GM23338 (cell line): ENCODE measurements at regions not wholly inside any gene's neighbourhood (a gene's known extent, or its start where the extent isn't known, plus 50 kb on each side); places are given as distances from the start of the nearest gene placed in this dataset.

ENCODE experiments used
- ATAC-seq: fragments of 200-7000 bp; cut with Tn5 transposase; 3 replicates; pipeline ENCODE4 v1.9.1; 2020
- DNase-seq: peaks from one replicate; pipeline ENCODE4 v3.0.0-alpha.2; 2015; ENCODE audit warnings: low spot score
- H2AFZ ChIP-seq: fragments of 200-600 bp; sonication (generic); 2 replicates; pipeline ENCODE4 v1.8.0; 2016; ENCODE audit warnings: antibody characterized with exemption, mild to moderate bottlenecking, moderate library complexity
- H3F3A ChIP-seq: fragments of 200-600 bp; sonication (generic); replicated peaks from 2 replicates; pipeline ENCODE4 v1.8.0; 2017; ENCODE audit warnings: antibody characterized with exemption, mixed run types, low read depth
- H3K27ac ChIP-seq: fragments of 200-600 bp; sonication (generic); 2 replicates; pipeline ENCODE4 v1.6.1; 2016; ENCODE audit warnings: low read depth
- H3K27me3 ChIP-seq: fragments of 200-600 bp; sonication (generic); 2 replicates; pipeline ENCODE4 v1.8.0; 2016; ENCODE audit warnings: mild to moderate bottlenecking, mixed run types, moderate library complexity; ENCODE audit not compliant: insufficient read depth
- H3K36me3 ChIP-seq: fragments of 200-600 bp; sonication (generic); 2 replicates; pipeline ENCODE4 v1.8.0; 2016; ENCODE audit warnings: mild to moderate bottlenecking; ENCODE audit not compliant: insufficient read depth
- H3K4me1 ChIP-seq: fragments of 200-600 bp; sonication (generic); 2 replicates; pipeline ENCODE4 v1.8.0; 2016; ENCODE audit warnings: mild to moderate bottlenecking, moderate library complexity; ENCODE audit not compliant: insufficient read depth
- H3K4me2 ChIP-seq: fragments of 200-600 bp; sonication (generic); 2 replicates; pipeline ENCODE4 v1.7.1; 2017; ENCODE audit warnings: mixed run types
- H3K4me3 ChIP-seq: fragments of 200-600 bp; sonication (generic); 2 replicates; pipeline ENCODE4 v1.6.1; 2016; ENCODE audit warnings: mixed run types
- H3K79me2 ChIP-seq: fragments of 200-600 bp; sonication (generic); replicated peaks from 2 replicates; pipeline ENCODE4 v1.8.0; 2017; ENCODE audit warnings: mild to moderate bottlenecking; ENCODE audit not compliant: insufficient read depth
- H3K9me2 ChIP-seq: fragments of 200-600 bp; sonication (generic); 2 replicates; pipeline ENCODE4 v1.8.0; 2017; ENCODE audit not compliant: insufficient read depth
- H4K20me1 ChIP-seq: fragments of 200-600 bp; sonication (generic); replicated peaks from 2 replicates; pipeline ENCODE4 v1.8.0; 2017; ENCODE audit warnings: mild to moderate bottlenecking; ENCODE audit not compliant: insufficient read depth
- H3K27ac Mint-ChIP-seq: 2 replicates; pipeline ENCODE4 v1.8.0; 2020; ENCODE audit warnings: inconsistent platforms, mild to moderate bottlenecking, moderate library complexity, mixed read lengths
- H3K27me3 Mint-ChIP-seq: 3 replicates; pipeline ENCODE4 v1.8.0; 2022; ENCODE audit warnings: low read depth, mild to moderate bottlenecking, moderate library complexity, mixed read lengths, inconsistent platforms; ENCODE audit not compliant: insufficient read depth, poor library complexity
- H3K36me3 Mint-ChIP-seq: 3 replicates; pipeline ENCODE4 v1.8.0; 2021; ENCODE audit warnings: low read depth, mild to moderate bottlenecking, inconsistent platforms, moderate library complexity, mixed read lengths
- H3K4me1 Mint-ChIP-seq: 3 replicates; pipeline ENCODE4 v1.8.0; 2020; ENCODE audit warnings: mild to moderate bottlenecking, inconsistent platforms, mixed read lengths
- H3K4me3 Mint-ChIP-seq: 3 replicates; pipeline ENCODE4 v1.8.0; 2021; ENCODE audit warnings: moderate library complexity, mild to moderate bottlenecking, inconsistent platforms, mixed read lengths
- H3K9me3 Mint-ChIP-seq: 3 replicates; pipeline ENCODE4 v1.8.0; 2020; ENCODE audit warnings: moderate library complexity, mild to moderate bottlenecking, inconsistent platforms, mixed read lengths
- CREB1 ChIP-seq: fragments of 250-450 bp; sonication (Bioruptor Pico); IDR thresholded peaks from 2 replicates; pipeline ENCODE4 v1.5.0; 2020; ENCODE audit warnings: low read depth, mild to moderate bottlenecking, moderate library complexity
- CTCF ChIP-seq, 2 experiments: fragments of 200-600 bp in 1 of 2; sonication (generic) in 1 of 2; conservative IDR thresholded peaks; 2 replicates each; pipeline versions ENCODE4 v1.5.1 to v1.6.1; 2016 to 2017; ENCODE audit warnings: antibody characterized with exemption in 2 of 2, low read depth in 2 of 2, mild to moderate bottlenecking in 2 of 2, moderate library complexity in 1 of 2
- ETS1 ChIP-seq: IDR thresholded peaks from 2 replicates; pipeline ENCODE4 v1.6.1; 2016; ENCODE audit warnings: antibody characterized with exemption
- EZH2 ChIP-seq: fragments of 200-600 bp; sonication (generic); IDR thresholded peaks from one replicate; pipeline ENCODE4 v1.8.0; 2017; ENCODE audit warnings: antibody characterized with exemption, mild to moderate bottlenecking, low read depth; ENCODE audit not compliant: unreplicated experiment
- EZH2phosphoT487 ChIP-seq: fragments of 200-600 bp; sonication (generic); IDR thresholded peaks from one replicate; pipeline ENCODE4 v1.8.1; 2018; ENCODE audit warnings: antibody characterized with exemption; ENCODE audit not compliant: unreplicated experiment
- JUNB ChIP-seq: IDR thresholded peaks from one replicate; pipeline ENCODE4 v1.6.1; 2016; ENCODE audit warnings: antibody characterized with exemption; ENCODE audit not compliant: unreplicated experiment
- NANOG ChIP-seq: IDR thresholded peaks from 2 replicates; pipeline ENCODE4 v1.6.1; 2016; ENCODE audit warnings: antibody characterized with exemption, borderline replicate concordance
- POLR2AphosphoS5 ChIP-seq: IDR thresholded peaks from 2 replicates; pipeline ENCODE4 v1.6.1; 2016; ENCODE audit warnings: antibody characterized with exemption, low read depth
- REST ChIP-seq: IDR thresholded peaks from one replicate; pipeline ENCODE4 v1.6.1; 2018; ENCODE audit warnings: antibody characterized with exemption; ENCODE audit not compliant: unreplicated experiment
- STAT1 ChIP-seq: IDR thresholded peaks from one replicate; pipeline ENCODE4 v1.6.1; 2016; ENCODE audit warnings: antibody characterized with exemption; ENCODE audit not compliant: unreplicated experiment
- ZNF114 ChIP-seq: fragments of 250-450 bp; sonication (Bioruptor Pico); IDR thresholded peaks from 2 replicates; pipeline ENCODE4 v1.5.0; 2020; ENCODE audit warnings: mild to moderate bottlenecking, moderate library complexity
- ZNF331 ChIP-seq: fragments of 250-450 bp; sonication (Bioruptor Pico); IDR thresholded peaks from 2 replicates; pipeline ENCODE4 v1.5.0; 2020; ENCODE audit warnings: low read depth, mild to moderate bottlenecking, moderate library complexity

- H3K27me3 Mint-ChIP-seq: peaks cover 1% of the 10 kb centered on the region
- Histone ChIP-seq H3K4me3 (no peak overlapping the region), H3K4me2 (no peak overlapping the region), H3F3A (no peaks in the 10 kb centered on the region), H3K9me2 (no peaks in the 10 kb centered on the region), H3K27me3 (no peaks in the 10 kb centered on the region), H2AFZ (no peak overlapping the region), H3K36me3 (no peaks in the 10 kb centered on the region), H3K27ac (no peak overlapping the region), H4K20me1 (no peaks in the 10 kb centered on the region), H3K4me1 (no peaks in the 10 kb centered on the region), H3K79me2 (no peaks in the 10 kb centered on the region)
- TF ChIP-seq CREB1 (CRISPR knock-in tag): no peak
- TF ChIP-seq NANOG: no peak
- no peak for TF ChIP-seq STAT1
- no peak for TF ChIP-seq ETS1
- TF ChIP-seq ZNF114 (CRISPR knock-in tag): no peak
- no peak for TF ChIP-seq JUNB
- no peaks in the 10 kb centered on the region; the same call in 2 of the 3 replicates for H3K4me1 Mint-ChIP-seq
- no peak overlapping the region for H3K27ac Mint-ChIP-seq
- 0 out of 3 replicates have a peak, but pooled peaks cover 5% of the 10 kb centered on the region for H3K36me3 Mint-ChIP-seq
- no peak overlapping the region for H3K4me3 Mint-ChIP-seq
- DNase-seq (no peak), ATAC-seq (no peak)
- H3K9me3 Mint-ChIP-seq: peaks cover 12% of the 10 kb centered on the region; the same call in 2 of the 3 replicates
These were observed 240.4 kb downstream of the KLF6 start for GRCh38 chr10:3544561-3544960.

GRCh38 chr10:3542185-3542611, 242.8 kb downstream of the KLF6 start:
- Histone ChIP-seq H3K36me3 (no peaks in the 10 kb centered on the region), H3K79me2 (no peaks in the 10 kb centered on the region), H3K4me1 (no peaks in the 10 kb centered on the region), H3K4me2 (no peak overlapping the region), H4K20me1 (no peaks in the 10 kb centered on the region), H2AFZ (no peak overlapping the region), H3K27ac (no peak overlapping the region), H3K9me2 (no peaks in the 10 kb centered on the region), H3K4me3 (no peak overlapping the region), H3F3A (no peaks in the 10 kb centered on the region), H3K27me3 (no peaks in the 10 kb centered on the region)
- H3K27me3 Mint-ChIP-seq: peaks cover 5% of the 10 kb centered on the region
- ATAC-seq: no peak
- H3K36me3 Mint-ChIP-seq: 0 out of 3 replicates have a peak, but pooled peaks cover 3% of the 10 kb centered on the region
- no peak overlapping the region for H3K27ac Mint-ChIP-seq
- no peak overlapping the region for H3K4me3 Mint-ChIP-seq
- no peak for DNase-seq
- H3K9me3 Mint-ChIP-seq: peaks cover 4% of the 10 kb centered on the region; the same call in 2 of the 3 replicates
- H3K4me1 Mint-ChIP-seq: no peaks in the 10 kb centered on the region; the same call in 2 of the 3 replicates
- TF ChIP-seq CREB1 (CRISPR knock-in tag): no peak
- no peak for TF ChIP-seq JUNB
- no peak for TF ChIP-seq REST
- TF ChIP-seq STAT1: no peak
- TF ChIP-seq NANOG: no peak
- no peak for TF ChIP-seq EZH2
- no peak for TF ChIP-seq EZH2phosphoT487
- no peak for TF ChIP-seq CTCF (conservative IDR thresholded peaks at IDR 0.05; ENCODE audit: low read depth in 2 of 2)
- no peak for TF ChIP-seq ZNF114 (CRISPR knock-in tag)
- TF ChIP-seq POLR2AphosphoS5: no peak
- no peak for TF ChIP-seq ZNF331 (CRISPR knock-in tag)
